ENCODE measurements at regions not wholly inside any gene's neighbourhood (a gene's known extent, or its start where the extent isn't known, plus 50 kb on each side); places are given as distances from the start of the nearest gene placed in this dataset.

DNA sequence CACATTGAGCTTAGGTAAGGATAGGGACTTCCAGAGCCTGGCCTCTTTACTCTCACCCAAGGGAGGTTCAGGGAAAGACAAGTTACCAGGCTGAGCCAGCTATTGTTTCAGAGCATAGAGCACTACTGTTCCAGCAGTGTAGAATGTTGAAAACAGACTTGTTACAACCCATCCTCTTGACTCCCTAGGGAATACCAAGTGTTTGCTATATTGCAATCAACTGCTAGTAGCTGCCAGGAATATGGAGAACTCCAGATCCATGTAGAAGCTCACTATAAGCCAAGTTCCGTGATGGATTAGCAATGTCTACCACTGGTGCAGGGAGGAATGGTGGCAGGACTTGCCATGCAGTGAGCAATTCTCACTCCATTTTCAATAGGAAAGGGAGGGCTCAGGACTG lies 199.8 kb upstream of the RBM19 start:
- TF ChIP-seq, protein P1, sequence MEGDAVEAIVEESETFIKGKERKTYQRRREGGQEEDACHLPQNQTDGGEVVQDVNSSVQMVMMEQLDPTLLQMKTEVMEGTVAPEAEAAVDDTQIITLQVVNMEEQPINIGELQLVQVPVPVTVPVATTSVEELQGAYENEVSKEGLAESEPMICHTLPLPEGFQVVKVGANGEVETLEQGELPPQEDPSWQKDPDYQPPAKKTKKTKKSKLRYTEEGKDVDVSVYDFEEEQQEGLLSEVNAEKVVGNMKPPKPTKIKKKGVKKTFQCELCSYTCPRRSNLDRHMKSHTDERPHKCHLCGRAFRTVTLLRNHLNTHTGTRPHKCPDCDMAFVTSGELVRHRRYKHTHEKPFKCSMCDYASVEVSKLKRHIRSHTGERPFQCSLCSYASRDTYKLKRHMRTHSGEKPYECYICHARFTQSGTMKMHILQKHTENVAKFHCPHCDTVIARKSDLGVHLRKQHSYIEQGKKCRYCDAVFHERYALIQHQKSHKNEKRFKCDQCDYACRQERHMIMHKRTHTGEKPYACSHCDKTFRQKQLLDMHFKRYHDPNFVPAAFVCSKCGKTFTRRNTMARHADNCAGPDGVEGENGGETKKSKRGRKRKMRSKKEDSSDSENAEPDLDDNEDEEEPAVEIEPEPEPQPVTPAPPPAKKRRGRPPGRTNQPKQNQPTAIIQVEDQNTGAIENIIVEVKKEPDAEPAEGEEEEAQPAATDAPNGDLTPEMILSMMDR (IDR thresholded peaks at IDR 0.05; ENCODE audit: low read depth, low read length), result no peak
- no peak for TF ChIP-seq EZH2phosphoT487 (IDR thresholded peaks at IDR 0.05; ENCODE audit: low read depth)

All from OCI-LY3 (cell line).